ENCODE measurements at regions not wholly inside any gene's neighbourhood (a gene's known extent, or its start where the extent isn't known, plus 50 kb on each side); places are given as distances from the start of the nearest gene placed in this dataset.

GRCh38 chr20:19821606-19822005, 63.5 kb downstream of the RIN2 start:
- no peak overlapping the region for H3K4me3 ChIP-seq (ENCODE audit: low read depth, low read length)
- DNase-seq (ENCODE audit: low read depth): no peak
- no peak for TF ChIP-seq MAX (IDR thresholded peaks at IDR 0.05; ENCODE audit: low read depth, low read length)
- TF ChIP-seq MYC (IDR thresholded peaks at IDR 0.05; ENCODE audit: low read depth, low read length): no peak
- no peak for TF ChIP-seq POLR2A (IDR thresholded peaks at IDR 0.05; ENCODE audit: extremely low read depth, insufficient read length)

DNA sequence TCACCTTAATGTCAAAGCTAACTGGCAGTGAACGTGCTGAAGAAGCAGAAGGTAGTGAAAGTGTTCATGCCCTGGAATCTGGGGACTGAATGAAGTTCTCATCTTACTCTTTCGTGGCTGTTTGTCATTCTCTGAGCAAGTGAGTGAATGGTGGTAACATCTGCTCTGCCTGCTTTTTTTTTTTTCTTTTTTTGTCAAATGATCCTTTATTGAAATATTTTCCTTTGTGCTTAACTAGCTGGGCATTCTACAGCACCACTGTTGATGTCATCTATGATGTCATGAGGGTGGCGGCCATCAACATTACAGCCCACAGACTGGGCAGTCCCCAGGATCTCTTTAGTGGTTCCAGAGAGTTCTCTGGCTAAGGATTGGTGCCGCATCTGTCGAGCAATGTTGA, 65.2 kb downstream of the RIN2 start:
- DNase-seq (ENCODE audit: low read depth): no peak
- no peak overlapping the region for H3K4me3 ChIP-seq (ENCODE audit: low read depth, low read length)
- TF ChIP-seq MAX (IDR thresholded peaks at IDR 0.05; ENCODE audit: low read depth, low read length) (no peak), CTCF (IDR thresholded peaks at IDR 0.05; ENCODE audit: low read depth, low read length) (no peak), MYC (IDR thresholded peaks at IDR 0.05; ENCODE audit: low read depth, low read length) (no peak), POLR2A (IDR thresholded peaks at IDR 0.05; ENCODE audit: extremely low read depth, insufficient read length) (no peak)

DNA sequence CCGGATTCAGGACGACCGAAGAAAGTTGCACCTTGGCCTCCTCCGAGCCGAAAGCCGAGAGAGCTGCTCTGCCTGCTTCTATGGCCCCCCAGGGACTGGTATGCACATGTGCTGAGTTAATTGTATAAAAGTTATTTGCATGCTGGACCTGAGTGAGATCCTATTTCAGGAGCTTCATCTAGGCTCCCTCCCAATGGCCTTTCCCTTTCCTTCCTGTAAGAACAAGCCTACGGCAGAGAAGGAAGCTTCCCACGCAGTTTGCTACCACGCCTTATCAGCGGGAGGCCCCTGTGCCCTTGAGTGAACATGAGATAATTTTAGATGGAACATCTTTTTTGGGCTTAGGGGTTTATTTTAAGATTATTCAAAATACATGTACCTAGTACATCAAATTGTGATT, 65.9 kb downstream of the RIN2 start:
- no peak for DNase-seq (ENCODE audit: low read depth)
- no peak for TF ChIP-seq MAX (IDR thresholded peaks at IDR 0.05; ENCODE audit: low read depth, low read length)
- no peak for TF ChIP-seq POLR2A (IDR thresholded peaks at IDR 0.05; ENCODE audit: extremely low read depth, insufficient read length)
- no peak for TF ChIP-seq MYC (IDR thresholded peaks at IDR 0.05; ENCODE audit: low read depth, low read length)
- TF ChIP-seq CTCF (IDR thresholded peaks at IDR 0.05; ENCODE audit: low read depth, low read length): no peak
- H3K4me3 ChIP-seq (ENCODE audit: low read depth, low read length): no peak overlapping the region

GRCh38 chr20:19824861-19825260, 66.8 kb downstream of the RIN2 start:
- no peak overlapping the region for H3K4me3 ChIP-seq (ENCODE audit: low read depth, low read length)
- no peak for TF ChIP-seq POLR2A (IDR thresholded peaks at IDR 0.05; ENCODE audit: extremely low read depth, insufficient read length)
- TF ChIP-seq CTCF (IDR thresholded peaks at IDR 0.05; ENCODE audit: low read depth, low read length): no peak
- no peak for TF ChIP-seq MYC (IDR thresholded peaks at IDR 0.05; ENCODE audit: low read depth, low read length)
- TF ChIP-seq MAX (IDR thresholded peaks at IDR 0.05; ENCODE audit: low read depth, low read length): no peak
- DNase-seq (ENCODE audit: low read depth): no peak

DNA sequence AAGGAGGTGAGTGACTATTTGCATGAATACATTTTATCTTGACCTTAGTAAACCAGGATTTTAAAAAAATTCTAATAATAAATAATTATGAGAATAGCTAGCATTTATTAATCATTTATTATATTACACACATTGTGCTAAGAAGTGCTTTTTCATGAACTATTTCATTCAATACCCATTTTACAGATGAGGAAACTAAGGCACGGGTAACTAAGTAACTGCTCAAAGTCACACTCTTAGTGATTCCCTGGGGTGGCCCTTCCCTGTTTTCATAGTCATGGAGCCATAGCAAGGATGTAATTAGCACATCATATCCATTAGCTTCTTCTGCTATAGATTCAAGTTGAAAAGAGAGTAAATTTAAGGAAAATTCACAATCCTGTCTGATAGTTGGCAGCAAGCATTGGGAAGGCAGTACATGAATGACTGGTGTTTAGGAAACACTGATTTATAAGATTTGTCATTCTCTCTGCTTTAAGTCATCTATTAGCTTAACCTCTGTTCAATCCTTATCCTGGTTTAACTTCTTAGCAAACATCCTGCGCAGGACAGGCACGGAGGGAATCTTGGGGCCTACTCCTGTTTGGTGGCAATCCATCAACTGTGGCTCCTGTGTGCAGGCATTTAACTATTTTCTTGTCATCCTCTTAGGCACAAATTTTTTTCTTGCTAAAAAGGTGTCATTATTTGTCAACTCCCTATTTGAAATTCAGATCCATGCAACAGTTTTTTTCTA, 68.3 kb downstream of the RIN2 start:
- DNase-seq (ENCODE audit: low read depth): no peak
- no peak for TF ChIP-seq MAX (IDR thresholded peaks at IDR 0.05; ENCODE audit: low read depth, low read length)
- TF ChIP-seq CTCF (IDR thresholded peaks at IDR 0.05; ENCODE audit: low read depth, low read length): no peak
- no peak for TF ChIP-seq MYC (IDR thresholded peaks at IDR 0.05; ENCODE audit: low read depth, low read length)
- TF ChIP-seq POLR2A (IDR thresholded peaks at IDR 0.05; ENCODE audit: extremely low read depth, insufficient read length): no peak
- no peak overlapping the region for H3K4me3 ChIP-seq (ENCODE audit: low read depth, low read length)

DNA sequence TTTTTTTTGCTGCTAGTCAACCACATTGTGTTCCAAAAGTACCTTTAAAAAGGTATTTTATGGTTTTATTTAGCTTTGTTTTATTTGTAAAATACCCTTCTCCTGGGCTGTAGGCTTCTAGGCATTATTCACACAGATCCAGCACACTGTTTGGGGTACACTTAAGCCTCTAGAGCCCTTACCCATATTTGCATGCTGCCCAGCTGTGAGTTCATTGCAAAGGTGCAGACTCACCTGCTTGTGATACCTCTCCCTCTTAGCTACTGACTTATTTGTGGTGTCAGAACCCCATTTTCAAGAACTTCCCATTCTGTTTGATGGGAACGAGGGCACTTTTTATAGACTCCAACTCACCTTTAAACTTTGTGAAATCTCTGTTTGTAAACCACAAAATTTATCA, 69.8 kb downstream of the RIN2 start:
- no peak overlapping the region for H3K4me3 ChIP-seq (ENCODE audit: low read depth, low read length)
- DNase-seq (ENCODE audit: low read depth): no peak
- TF ChIP-seq POLR2A (IDR thresholded peaks at IDR 0.05; ENCODE audit: extremely low read depth, insufficient read length): no peak
- no peak for TF ChIP-seq MYC (IDR thresholded peaks at IDR 0.05; ENCODE audit: low read depth, low read length)
- TF ChIP-seq MAX (IDR thresholded peaks at IDR 0.05; ENCODE audit: low read depth, low read length): no peak
- TF ChIP-seq CTCF (IDR thresholded peaks at IDR 0.05; ENCODE audit: low read depth, low read length): no peak
